ENCODE measurements at regions not wholly inside any gene's neighbourhood (a gene's known extent, or its start where the extent isn't known, plus 50 kb on each side); places are given as distances from the start of the nearest gene placed in this dataset.

- no peak for TF ChIP-seq CTCF (IDR thresholded peaks at IDR 0.05)
- TF ChIP-seq POLR2A (IDR thresholded peaks at IDR 0.05): no peak
These were observed 670.2 kb downstream of the RFPL4B start for GRCh38 chr6:113017353-113017752.
